Esophagus squamous epithelium (tissue), 4 donors: ENCODE measurements at regions not wholly inside any gene's neighbourhood (a gene's known extent, or its start where the extent isn't known, plus 50 kb on each side); places are given as distances from the start of the nearest gene placed in this dataset.

Experiments used
- CTCF ChIP-seq, 6 experiments: fragments of 450-650 bp in 4 of 6; fragments of 200-600 bp in 2 of 6; sonication (generic) in 2 of 6; IDR thresholded peaks; one replicate each; pipeline ENCODE4 v1.5.1; 2016 to 2019; ENCODE audit warnings: antibody characterized with exemption in 6 of 6, mild to moderate bottlenecking in 4 of 6, moderate library complexity in 4 of 6
- POLR2A ChIP-seq, 4 donors: fragments of 450-650 bp; IDR thresholded peaks; one replicate each; pipeline ENCODE4 v1.6.1; 2017; ENCODE audit warnings: antibody characterized with exemption in 4 of 4, mild to moderate bottlenecking in 4 of 4, moderate library complexity in 3 of 4

GRCh38 chr13:111976474-111977178 lies 90.3 kb upstream of the SOX1 start:
- no peak for TF ChIP-seq CTCF (IDR thresholded peaks at IDR 0.05)
- no peak for TF ChIP-seq POLR2A (IDR thresholded peaks at IDR 0.05)
